ENCODE measurements at regions not wholly inside any gene's neighbourhood (a gene's known extent, or its start where the extent isn't known, plus 50 kb on each side); places are given as distances from the start of the nearest gene placed in this dataset.

DNA sequence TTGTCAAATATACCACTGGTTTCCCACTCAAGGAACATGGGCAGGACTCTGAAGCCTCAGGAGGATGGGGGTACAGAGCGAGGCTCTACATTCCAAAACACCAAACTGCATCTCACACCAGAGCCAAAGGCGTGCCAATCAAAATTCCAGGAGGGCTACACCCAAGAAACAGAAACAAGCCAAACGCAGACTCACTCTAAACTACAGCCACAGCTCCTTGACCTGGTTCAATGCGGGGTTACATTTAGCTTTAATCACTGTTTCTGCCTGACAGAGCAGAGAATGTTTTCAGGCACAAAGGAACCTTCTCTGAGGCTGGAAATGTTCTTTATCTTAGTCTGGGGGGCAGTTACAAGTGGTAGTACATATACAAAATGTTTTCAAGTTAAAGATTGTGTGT is 2121.5 kb upstream of the AGA start:
- DNase-seq = no peak
- Histone ChIP-seq H3K4me1 (no peaks in the 10 kb centered on the region), H3K27ac (no peak overlapping the region)

DNA sequence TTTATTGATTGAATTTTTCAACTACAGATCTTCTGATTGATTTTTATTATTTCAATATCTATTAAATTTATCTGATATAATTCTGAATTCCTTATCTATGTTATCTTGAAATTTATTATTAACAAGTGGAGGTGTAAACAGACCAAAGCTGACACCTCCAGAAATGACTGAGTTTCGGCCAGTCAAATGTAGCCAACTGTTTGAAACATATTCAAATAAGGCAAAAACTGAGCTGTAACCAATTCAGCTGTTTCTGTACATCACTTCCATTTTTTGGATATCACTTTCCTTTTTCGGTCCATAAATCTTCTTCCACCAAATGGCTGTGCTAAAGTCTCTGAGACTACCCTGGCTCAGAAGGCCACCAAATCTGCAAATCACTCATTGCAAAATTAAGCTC is 2127.3 kb upstream of the AGA start:
- Histone ChIP-seq H3K36me3 (no peaks in the 10 kb centered on the region), H3K27me3 (no peaks in the 10 kb centered on the region), H3K9me3 (peaks cover 0 to 55% of the 10 kb centered on the region in 2 donors), H3K4me3 (no peak overlapping the region), H3K4me1 (no peaks in the 10 kb centered on the region), H3K27ac (no peak overlapping the region)
- no peak for TF ChIP-seq CTCF (IDR thresholded peaks at IDR 0.05)
- ATAC-seq = no peak
- intact Hi-C loops (cut with DNase I) = no loop called here
- DNase-seq = no peak

More for the DNA sequence above, 2121.5 kb upstream of the AGA start:
- TF ChIP-seq CTCF (IDR thresholded peaks at IDR 0.05) = no peak
- H3K27me3 ChIP-seq = no peaks in the 10 kb centered on the region
- H3K9me3 ChIP-seq = peaks cover 0 to 33% of the 10 kb centered on the region in 2 donors
- ATAC-seq = no peak
- intact Hi-C loops (cut with DNase I) = no loop called here
- no peak overlapping the region for H3K4me3 ChIP-seq
- no peaks in the 10 kb centered on the region for H3K36me3 ChIP-seq

DNA sequence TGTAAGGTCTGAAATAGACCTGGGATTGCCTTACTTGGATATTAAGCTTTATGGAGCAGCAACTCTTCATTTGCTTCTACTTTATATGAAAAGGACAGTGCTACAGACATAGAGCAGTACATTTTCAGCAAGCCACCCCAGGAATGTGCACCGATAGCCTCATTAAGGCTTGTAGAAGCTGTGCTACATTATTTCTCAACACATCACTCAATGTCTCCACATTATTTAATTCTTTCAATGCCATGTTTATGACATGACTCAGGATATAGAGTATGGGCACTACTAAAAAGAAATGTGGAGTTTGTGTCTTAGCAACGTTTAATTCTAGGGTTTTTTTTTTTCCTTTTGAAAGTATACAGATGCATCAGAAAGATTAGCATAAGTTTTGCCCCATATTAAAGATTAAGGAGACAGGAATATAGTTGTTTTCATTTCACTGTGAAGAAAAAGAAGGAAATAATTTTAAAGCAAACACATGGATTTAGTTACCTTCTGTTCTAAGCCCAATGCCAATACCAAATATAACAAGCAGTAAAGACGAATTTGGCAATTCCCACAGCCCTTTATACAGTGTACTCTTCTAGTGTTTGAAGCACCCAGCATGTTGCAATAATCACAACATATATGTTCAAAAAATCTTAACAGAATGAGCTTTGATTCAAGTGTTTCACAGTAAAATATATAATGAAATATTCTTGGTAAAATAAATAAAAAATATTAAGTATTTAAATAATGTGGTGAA is 2140.1 kb upstream of the AGA start:
- H3K36me3 ChIP-seq = no peaks in the 10 kb centered on the region
- peaks cover 0 to 4% of the 10 kb centered on the region in 2 donors for H3K9me3 ChIP-seq
- ATAC-seq = no peak
- DNase-seq = no peak
- intact Hi-C loops (cut with DNase I) = no loop called here
- H3K4me3 ChIP-seq = no peak overlapping the region
- H3K27ac ChIP-seq = no peak overlapping the region
- H3K4me1 ChIP-seq = no peaks in the 10 kb centered on the region
- no peak for TF ChIP-seq CTCF (IDR thresholded peaks at IDR 0.05)
- no peaks in the 10 kb centered on the region for H3K27me3 ChIP-seq

DNA sequence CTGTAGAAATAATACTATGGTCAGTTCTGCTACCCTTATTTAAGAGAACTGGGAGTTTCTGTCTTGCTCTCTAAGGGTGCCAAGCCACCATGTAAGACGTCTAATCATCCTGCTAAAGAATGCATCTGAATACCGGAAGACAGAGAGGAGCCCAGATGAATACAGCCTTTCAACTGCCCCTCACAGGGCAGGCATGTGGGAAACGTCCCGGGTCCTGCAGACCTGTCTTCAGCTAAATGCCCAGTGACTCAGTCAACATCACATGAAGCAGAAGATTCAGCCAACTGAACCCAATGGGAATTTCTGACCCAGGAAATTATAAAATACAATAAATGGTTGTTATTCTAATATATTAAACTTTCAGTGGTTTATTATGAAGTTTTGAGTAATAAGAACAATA is 2141.0 kb upstream of the AGA start:
- TF ChIP-seq CTCF (IDR thresholded peaks at IDR 0.05) = no peak
- Histone ChIP-seq H3K27ac (no peak overlapping the region), H3K27me3 (no peaks in the 10 kb centered on the region), H3K4me3 (no peak overlapping the region), H3K36me3 (no peaks in the 10 kb centered on the region), H3K4me1 (no peaks in the 10 kb centered on the region), H3K9me3 (peaks cover 0 to 4% of the 10 kb centered on the region in 2 donors)
- intact Hi-C loops (cut with DNase I) = no loop called here
- DNase-seq = no peak
- no peak for ATAC-seq

DNA sequence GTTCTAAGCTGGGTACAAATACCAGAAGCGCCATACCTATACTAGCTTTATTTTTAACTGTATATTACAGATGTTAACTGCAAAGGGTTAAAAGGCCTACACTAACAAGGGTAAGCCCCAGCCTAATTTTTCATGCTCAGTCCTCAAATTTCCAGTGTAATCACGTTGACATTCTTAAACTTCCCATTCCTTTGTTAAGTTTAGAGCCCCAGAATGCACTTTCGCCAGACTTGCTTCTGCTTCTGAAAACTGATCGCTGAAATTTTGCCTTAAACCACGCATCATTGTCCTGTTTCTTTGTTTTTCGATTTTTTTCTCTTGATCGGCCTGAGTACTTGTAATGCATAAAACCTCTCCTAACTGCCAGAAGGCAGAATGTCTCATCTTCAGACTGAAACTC is 2141.9 kb upstream of the AGA start:
- no peak for TF ChIP-seq CTCF (IDR thresholded peaks at IDR 0.05)
- Histone ChIP-seq H3K4me3 (no peak overlapping the region), H3K4me1 (no peaks in the 10 kb centered on the region), H3K27ac (no peak overlapping the region), H3K9me3 (peaks cover 0 to 2% of the 10 kb centered on the region in 2 donors), H3K36me3 (no peaks in the 10 kb centered on the region), H3K27me3 (no peaks in the 10 kb centered on the region)
- intact Hi-C loops (cut with DNase I) = no loop called here
- ATAC-seq (no peak), DNase-seq (no peak)
